GM18517 (cell line): ENCODE measurements at regions not wholly inside any gene's neighbourhood (a gene's known extent, or its start where the extent isn't known, plus 50 kb on each side); places are given as distances from the start of the nearest gene placed in this dataset.

Experiments
- ATAC-seq: cut with Tn5 transposase; IDR thresholded peaks from one replicate; pipeline ENCODE4 v1.9.1; 2021; ENCODE audit warnings: mild to moderate bottlenecking, moderate library complexity; ENCODE audit not compliant: unreplicated experiment

DNA sequence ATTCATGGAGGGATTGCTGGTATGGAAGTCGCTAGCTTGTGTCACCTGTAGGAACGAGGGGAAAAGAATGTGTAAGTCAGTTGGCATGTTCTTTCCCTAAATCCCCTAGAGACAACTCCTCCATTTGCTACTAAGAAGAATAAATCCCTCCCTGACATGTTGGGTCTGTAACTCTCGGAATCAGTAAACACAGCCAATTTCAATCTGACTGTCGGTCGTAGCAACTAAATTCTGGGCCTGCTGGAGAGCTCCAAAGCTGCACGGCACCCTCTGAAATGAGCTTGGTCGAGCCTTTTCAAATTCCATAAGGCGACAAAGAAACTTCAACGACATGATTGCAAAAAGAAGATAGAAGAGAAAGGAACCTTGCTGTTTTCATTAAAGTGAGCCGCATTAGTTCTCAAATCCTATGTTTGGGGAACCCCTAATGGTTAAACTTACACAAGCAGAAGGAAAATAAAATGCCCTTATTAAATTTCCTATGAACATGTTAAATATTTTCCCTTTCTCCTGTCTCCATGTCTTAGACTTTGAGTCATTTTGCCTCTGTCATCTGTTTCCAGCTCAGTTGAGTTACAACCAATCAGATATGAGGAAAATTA, 735.8 kb upstream of the WWC1 start:
- no peak for ATAC-seq

DNA sequence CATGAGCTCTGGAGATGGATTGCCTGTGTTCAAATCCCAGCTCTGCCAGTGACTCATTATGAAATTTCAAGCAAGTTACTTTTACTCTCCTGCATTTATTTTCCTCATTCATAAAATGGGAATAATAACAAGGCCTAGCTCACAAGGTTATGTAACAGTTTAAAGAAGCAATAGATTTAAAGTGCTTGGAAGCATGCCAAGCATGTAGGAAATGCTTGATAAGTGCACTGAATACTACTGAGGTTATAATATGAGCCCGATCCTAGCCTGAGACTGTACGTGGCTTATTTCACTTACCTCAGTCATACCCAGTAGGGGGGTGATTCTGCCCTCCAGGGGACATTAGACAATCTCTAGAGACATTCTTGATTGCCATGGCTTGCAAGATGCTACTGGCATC, 734.1 kb upstream of the WWC1 start:
- ATAC-seq, result no peak

DNA sequence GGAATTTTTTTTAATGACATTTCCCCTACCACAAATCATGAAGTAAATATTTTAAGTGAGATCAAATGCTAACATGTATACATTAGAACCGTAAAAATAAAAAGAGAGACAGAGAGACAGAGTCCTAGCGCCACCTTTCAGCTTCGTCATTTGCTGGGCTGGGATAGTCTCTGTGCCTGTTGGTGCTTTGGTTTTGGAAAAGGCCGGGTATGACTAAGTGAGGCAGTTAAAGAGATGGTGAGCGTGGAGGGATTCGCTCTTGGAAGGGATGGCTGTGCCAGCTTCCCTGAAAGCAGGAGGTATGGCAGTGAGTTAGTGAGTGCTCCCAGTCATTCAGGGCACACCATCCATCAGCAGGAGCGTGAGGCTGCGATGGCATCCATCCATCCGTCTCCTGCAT, 729.6 kb upstream of the WWC1 start:
- ATAC-seq, result no peak

DNA sequence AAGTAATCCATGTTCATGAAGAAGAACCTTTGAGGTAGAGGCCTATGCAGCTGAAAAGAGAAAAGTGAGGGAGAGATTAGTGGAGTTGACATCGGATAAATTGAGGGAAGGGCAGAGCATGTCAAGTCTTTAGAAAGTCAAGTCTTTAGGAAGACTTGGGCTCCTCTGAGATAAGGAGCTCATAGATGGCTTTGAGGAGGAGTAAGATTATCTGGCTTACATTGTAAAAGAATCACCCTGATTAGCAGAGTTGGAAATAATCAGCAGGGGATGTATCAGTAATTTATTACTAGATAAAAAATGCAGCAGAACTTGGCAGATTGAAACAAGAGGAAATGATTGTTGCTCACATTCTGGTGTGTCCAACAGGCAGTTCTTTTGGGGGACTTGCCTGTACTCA, 727.2 kb upstream of the WWC1 start:
- ATAC-seq, result no peak

DNA sequence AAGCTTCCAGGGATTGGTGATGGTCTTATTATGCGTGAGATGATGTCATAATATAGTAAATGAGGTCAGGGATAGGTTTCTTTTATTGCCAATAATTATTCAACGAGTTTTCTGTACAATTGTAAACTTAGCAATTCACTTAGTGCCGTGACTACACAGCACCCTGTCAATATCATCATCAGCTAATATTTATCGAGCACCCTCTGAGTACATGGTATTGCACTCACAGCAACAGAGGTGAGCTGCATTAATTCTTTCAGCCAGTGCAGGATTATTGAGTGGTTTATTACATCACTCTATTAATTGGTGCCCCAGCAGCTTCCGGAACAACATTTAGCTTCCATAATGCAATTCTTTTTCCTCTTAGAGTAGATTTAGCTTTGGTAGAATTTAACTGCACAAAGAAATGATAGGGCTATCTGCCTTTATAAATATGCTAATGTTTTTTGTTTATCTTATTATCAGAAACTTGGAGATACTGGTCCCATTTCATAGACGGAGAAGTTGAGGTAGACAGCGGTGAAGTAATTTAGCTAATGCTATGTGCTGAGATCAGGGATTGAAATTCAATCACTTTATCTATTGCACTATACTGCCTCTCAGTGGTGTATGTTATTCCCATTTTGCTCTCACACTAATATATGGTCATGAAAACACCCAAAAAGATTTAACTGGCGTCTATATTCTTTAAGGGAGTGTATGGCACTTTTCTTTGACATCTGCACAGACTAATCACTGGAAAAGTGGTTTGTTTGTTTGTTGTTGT, 726.1 kb upstream of the WWC1 start:
- no peak for ATAC-seq

DNA sequence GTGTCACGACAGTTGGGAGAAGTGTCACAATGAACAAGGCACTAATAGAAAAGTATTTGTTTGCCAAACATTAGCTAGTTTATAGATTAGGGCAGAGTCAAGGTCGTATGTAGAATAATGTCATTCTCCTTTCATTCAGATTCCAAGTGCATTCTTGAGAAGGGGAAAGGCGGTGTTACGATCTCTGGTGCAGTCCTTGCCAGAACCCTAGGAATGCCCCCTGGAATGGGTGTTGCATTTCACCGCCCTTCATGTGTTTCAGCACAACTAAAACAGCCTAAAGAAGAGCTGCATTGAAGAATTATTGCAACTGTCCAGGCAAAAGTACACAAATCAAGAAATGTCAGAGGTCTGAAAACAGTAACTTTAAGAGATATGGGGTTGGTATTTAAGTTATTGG, 721.0 kb upstream of the WWC1 start:
- no peak for ATAC-seq

DNA sequence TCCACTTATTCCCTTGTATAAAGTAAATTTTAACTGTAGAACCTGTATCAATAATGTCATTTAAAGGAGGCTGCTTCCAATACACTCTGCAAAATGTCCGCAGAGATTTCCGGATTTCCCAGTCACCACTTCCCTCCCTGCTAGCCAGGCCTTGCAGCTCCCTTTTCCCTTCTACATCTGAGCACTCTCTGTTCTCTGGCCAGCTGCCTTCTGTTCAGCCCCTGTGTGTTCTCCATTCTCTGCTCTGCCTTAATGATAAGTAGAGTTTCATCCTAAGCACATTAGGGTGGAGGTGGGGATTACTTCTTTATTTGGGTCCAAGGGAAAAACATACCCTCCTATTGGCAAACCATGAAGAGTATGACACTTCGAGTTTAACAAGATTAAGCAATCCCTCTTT, 719.6 kb upstream of the WWC1 start:
- no peak for ATAC-seq

DNA sequence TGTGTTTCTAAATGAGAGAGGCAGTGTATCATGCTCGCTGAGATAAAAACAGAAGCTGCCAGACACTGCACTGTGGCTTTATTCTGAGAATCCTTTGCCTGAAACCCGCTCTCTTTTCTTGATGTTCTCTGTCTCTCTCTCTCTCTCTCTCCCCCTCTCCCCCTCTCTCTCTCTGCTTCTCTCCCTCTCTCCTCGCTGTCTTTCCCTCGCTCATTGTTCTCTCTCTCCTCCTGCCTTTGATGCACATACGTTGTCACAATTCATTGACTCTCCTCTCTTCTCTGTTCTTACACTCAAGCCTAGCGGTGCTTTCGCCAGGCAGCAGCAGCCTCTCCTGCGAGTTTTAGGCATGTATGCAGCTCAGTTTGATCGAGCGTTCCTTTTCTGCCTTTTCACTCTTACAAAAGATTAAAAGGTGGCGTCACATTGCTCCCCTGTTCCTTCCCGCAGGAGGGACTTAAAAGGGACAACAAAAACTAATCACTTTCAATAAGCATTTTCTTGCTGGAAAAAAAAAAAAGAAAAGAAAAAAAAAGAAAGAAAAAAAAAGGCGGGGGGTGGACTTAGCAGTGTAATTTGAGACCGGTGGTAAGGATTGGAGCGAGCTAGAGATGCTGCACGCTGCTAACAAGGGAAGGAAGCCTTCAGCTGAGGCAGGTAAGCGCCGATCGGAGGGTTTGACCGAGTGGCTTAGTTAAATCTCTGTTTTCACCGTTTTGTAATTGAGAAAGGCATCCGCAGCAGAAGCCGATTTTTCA, 717.9 kb upstream of the WWC1 start:
- ATAC-seq, result no peak

DNA sequence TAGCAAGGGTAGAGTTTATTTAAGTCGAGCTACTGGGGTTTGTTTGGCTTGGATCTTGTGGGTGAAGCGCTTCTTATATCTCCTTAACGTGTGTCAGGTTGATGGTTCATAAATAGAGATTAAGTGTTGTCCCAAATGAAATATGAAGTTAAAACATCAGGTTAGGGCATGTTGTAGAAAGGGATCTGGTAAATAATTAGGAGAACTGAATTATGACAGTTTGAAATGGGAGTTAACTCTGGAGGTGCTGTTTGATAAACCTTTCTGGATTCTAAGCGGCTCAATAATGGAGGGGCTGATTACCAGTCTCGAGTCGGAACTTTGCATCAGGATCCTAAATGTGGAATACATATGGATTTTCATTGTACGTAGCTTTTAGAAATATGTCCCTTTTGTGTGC, 717.0 kb upstream of the WWC1 start:
- ATAC-seq, result no peak

DNA sequence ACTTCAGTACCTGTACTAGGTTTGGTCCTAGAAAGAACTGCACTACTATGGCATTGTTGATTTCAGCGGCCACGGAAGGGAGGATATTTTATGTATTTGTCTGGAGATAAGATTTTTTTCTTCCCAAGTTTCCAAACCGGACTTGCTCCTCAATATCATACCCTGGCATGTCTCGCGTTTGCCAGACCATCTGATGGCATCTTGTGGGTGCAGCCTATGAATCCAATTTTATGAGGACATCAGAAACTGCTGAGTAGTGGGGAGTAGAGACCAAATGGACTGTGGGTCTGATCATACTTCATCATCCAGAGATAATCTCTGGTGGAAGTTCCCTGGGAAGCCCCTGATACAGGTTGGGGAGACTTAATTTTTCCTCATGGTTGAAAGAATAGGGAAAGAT, 716.1 kb upstream of the WWC1 start:
- ATAC-seq, result no peak

DNA sequence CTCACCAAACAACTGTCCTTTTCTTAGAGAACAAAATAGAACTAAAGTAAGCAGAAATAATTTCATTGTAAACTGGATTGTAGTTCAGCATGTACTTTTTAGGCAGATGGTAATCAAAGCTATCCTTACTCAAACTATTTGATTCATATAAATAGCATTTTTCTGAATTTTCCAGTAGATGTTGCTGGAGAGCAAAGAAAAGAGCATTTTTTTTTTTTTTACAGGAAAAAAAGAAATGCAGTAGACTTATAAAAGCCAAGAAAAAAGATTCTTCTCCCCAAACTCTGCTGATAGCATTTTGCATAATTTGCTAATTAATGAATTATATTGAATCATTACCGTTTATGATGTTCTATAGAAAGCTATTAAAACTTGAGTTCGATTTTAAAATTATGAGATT, 715.3 kb upstream of the WWC1 start:
- no peak for ATAC-seq

DNA sequence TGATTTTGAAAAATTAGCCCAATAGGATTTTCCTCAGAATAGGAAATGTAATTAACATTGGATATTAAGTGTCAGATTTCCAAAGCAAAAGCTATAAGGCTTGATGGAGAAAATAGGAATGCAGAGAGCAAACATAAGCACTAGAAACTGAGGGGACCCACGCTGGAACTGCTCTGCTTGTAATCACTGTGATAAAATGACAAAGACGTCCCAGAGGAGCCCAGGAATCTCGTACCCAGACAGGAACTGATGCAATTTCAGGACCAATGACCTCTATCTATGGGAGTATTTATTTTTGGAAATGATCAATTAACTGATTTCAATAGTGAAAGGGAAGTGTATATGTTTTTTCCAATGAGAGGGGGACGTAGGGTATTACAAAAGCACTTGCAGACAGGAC, 714.5 kb upstream of the WWC1 start:
- no peak for ATAC-seq

DNA sequence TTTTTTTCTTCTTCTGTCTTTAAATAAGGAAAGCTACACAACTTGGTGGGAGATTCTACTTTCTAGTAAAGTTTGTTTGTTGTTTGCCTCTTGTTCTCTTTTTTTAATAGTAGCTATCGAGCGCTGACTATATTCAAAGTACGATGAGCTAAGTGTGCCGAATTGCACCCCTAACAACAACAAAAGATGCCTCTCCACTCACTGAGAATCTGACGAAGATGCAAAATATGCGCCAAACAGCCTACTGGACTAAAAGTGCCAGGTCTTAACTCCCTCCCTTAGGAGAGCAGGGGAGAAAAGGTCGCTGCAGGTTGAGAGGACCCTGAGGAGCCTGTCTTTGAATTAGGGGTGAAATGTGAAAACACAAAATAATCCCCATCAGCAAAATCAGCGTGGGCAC, 713.8 kb upstream of the WWC1 start:
- ATAC-seq, result no peak

DNA sequence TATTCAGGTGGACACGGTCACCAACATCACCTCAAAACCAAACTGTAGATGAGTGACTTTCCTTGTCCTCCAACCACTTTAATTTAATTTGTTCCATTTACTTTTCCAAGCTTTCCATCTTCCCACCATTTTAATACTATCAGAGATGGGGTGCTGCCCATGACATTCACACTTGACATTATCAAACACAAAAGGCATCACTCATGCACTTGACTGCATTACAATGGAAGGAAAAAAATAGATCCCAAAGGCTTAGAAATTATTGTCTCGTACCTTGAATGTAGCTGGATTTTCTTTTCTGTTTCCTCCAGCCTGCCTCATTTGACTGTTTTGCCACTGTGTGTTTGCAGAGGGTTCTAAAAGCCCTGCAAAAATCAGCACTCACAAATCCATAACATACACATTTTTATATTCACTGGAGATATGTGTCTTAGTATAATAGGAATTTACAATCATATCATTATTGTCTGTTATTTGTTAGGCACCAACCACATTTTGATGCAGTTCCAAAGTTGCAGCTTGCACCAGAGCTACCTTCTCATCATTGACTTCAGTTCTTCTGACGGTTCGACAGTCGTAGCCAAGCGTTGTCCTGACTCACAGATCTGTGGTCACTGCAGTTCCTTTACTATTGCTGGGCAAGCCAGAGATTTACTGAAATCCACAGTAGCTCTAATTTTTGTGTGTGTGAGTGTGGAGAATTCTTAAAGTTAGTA, 712.3 kb upstream of the WWC1 start:
- ATAC-seq, result no peak

DNA sequence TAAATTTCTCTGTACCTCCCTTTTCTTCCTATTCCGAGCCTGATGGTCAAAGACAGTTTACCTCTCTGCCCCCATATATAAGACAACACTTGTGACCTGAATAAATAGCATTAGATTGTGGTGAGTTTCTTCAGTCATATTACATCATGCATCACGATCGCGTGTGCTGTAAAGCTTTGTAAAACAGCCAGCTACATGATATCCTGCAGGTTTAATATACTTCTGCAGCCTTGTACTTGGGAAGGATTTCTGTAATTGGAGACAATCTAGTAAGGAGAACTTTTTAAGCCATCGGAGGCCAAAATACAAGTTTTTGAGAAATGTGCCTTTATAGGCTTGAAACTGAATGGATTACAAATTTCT, 711.8 kb upstream of the WWC1 start:
- ATAC-seq, result no peak

DNA sequence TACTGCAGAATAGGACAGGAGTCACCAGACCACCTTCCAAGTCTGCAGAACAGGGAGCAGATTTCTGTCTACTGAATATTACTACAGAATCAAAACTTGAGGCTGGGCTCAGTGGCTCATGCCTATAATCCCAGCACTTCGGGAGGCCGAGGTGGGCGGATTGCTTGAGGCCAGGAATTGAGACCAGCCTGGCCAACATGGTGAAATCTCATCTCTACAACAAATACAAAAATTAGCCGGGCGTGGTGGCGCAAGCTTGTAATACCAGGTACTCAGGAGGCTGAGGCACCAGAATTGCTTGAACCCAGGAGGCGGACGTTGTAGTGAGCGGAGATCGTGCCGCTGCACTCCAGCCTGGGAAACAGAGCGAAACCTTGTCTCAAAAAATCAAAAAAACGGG, 710.8 kb upstream of the WWC1 start:
- no peak for ATAC-seq

DNA sequence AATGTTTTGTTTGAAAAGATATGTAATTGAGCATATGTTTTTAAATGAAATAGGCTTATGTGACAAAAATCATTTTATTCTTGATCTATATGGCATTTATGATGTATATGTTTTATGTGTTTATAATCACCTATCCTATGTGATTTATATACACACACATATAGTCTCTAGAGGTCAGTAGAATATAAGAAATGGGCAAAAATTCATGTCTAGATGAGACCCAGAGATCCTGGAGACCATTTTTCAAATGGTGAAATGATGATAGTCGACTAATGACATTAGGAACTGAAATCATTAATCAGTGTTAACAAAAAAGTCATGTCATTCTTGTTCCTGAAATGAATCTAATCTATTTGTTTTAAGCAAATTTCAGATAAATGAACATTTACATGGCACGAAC, 709.2 kb upstream of the WWC1 start:
- no peak for ATAC-seq

DNA sequence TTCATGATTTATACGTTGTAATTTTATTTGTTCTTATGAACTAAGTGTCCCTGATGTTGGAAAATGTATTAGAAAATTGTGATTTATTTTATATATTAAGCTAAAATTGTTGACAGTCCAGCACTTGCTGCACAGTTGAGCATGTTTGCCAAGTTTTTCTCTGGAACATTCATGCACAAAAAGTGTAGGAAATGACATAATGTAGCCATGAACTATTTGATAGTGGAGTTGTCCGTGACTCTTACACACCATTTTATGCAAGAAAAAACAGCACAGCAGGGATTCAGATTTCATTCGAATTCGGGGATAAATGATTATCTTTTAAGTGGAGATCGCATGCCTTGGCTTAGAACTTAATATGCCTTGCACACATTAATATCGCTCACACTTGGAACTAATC, 708.6 kb upstream of the WWC1 start:
- ATAC-seq, result no peak

DNA sequence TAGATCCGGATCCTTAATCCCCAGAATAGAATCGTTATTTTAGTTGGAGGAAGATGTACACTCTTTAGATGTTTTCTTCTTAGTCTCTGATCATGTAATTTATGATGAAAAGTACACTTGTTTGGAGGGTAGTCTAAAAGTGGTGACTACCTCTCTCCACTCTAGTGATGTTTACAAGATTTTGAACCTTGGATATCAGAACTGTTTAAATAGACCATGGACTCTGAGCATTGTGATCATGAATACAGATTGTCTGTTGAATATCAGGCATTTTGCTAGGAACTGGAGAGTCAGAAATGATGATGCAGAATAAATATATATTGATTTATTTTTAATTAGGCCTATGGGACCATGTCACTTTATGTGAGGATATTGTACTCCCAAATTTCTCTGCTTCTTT, 706.3 kb upstream of the WWC1 start:
- no peak for ATAC-seq

DNA sequence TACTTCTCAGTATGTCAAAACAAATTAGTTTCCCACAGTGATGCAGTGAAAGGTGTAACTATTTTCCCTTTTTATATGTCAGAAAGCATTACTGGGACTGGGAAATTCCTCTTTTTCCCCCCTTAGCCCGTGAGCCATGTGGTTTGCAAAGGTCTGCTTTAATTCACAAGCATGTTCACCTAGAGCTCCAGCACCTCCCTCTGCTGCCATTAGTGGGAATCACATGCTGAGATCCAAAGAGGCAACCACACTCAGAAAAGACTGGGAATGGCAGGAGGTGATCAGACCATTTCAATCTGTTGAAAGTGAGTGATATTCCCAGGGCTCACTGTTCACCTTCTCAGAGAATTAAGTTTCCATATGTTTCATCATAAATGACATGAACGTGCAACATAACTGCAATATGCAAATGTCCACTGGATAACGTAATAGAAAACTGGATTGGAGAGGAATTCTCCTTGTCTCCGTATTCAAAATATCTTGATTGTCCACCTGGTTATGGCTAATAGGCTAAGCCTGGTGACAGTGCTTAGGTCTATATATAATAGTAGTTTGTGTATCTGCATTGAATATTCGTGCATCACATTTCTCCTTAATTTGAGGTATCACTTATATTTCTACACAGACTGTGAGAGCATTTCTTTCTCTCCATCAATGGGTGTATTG, 703.5 kb upstream of the WWC1 start:
- no peak for ATAC-seq

DNA sequence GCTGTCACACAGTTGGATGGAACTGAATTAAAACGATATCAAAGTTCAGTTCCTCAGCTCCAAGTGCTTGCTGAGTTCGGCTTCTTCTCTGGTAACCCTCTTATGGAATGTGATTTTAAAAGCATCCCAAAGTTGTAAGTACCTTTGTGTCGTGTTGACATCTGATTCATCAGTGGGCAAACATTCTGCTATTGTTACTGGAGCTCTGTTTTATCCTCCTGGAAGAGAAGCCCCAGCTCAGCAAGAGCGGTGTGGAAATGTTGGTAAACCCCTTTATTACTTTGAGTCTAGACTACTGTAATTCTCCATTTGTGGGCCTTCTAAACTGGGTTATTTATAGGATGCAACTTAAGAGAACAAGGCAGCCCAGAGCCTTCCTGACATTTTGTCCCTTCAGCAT, 699.3 kb upstream of the WWC1 start:
- no peak for ATAC-seq
